ENCODE measurements at regions not wholly inside any gene's neighbourhood (a gene's known extent, or its start where the extent isn't known, plus 50 kb on each side); places are given as distances from the start of the nearest gene placed in this dataset.

GRCh38 chr19:32020538-32020937 is 324.9 kb upstream of the ZNF507 start:
- TF ChIP-seq POLR2A (IDR thresholded peaks at IDR 0.05), result no peak
- TF ChIP-seq POLR2AphosphoS5 (IDR thresholded peaks at IDR 0.05), result no peak
- no peak for TF ChIP-seq CTCF (IDR thresholded peaks at IDR 0.05)
